ENCODE measurements at regions not wholly inside any gene's neighbourhood (a gene's known extent, or its start where the extent isn't known, plus 50 kb on each side); places are given as distances from the start of the nearest gene placed in this dataset.

DNA sequence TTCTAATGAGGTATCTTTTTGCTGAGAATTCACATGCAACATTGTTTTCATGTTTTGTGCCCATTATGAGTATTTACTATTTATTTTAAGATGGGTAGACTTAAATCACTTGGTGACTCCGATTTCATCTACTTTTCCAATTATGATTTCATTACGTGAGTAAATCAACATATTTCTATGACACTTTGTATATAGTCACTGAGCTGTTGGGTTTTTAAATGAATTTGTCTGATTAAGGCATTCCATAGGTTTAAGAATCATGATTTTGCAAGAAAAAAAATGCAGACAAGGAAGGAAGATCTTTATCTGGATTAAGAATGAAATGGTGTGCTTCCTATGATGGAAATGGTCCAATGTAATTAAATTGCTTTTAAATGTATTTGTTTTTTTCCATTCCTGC, 661.9 kb downstream of the ANXA1 start:
- no peak for TF ChIP-seq ZNF274 (IDR thresholded peaks at IDR 0.05; ENCODE audit: low read depth, low read length)
- no peak for TF ChIP-seq SUZ12 (IDR thresholded peaks at IDR 0.05; ENCODE audit: extremely low read depth, insufficient read depth, insufficient read length)
